ENCODE measurements at regions not wholly inside any gene's neighbourhood (a gene's known extent, or its start where the extent isn't known, plus 50 kb on each side); places are given as distances from the start of the nearest gene placed in this dataset.
A peak's percentile ranks its signal among the peaks of the same experiment; 100 is the strongest.
"Not testable (repeated sequence)": the region's sequence is repeated elsewhere in the genome, so short reads cannot be mapped to it uniquely, and the experiment has no call there.

DNA sequence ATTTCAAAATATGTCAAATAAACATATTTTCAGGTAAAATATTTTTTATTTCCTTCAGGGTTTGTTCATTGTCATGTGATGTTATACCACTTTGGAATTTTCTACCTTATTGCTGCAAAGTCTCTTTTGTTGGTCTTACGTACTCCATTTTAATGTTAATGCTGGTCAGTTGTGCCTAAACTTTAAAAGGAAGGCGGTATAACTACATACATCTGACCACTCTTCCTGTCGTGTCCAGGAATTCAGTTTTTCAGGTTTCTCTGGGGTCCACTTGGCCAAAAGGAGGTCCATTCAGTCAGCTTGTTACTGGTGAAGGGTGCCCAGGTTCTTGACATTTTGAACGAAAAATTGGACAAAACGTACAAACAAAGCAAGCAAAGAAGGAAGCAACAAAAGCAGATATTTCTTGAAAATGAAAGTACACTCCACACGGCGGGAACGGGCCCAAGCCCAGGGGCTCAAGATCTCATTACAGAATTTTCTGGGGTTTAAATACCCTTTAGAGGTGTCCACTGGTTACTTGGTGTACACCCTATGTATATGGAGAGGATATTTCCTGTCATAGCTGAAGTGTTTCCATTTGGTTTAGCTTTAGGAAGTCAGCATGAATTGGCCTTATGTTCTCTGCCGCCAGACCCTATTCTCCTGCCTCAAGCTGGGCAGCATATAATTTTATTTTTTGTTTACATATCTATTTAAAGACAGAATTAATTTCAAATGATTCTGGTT is 471.7 kb upstream of the CDH7 start:
- no peak for DNase-seq

DNA sequence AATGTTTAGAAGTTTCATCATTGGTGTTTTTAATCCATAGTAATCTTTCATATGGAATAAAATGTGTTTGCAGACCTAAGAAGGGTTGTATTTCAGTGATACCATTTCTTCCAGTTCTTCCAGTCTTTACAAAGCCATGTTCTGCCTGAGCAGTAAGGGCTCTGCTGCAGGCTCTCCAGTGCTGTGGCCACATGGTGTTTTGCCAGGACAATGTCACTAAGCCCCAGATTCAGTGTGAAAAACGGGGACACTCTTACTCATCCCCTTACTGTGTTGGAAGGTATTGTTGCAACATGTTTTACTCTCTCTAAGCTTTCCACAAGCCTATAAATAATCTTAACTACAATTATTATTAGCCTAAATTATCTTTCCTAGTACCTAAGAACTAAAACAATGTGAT is 481.4 kb upstream of the CDH7 start:
- no peak for DNase-seq

DNA sequence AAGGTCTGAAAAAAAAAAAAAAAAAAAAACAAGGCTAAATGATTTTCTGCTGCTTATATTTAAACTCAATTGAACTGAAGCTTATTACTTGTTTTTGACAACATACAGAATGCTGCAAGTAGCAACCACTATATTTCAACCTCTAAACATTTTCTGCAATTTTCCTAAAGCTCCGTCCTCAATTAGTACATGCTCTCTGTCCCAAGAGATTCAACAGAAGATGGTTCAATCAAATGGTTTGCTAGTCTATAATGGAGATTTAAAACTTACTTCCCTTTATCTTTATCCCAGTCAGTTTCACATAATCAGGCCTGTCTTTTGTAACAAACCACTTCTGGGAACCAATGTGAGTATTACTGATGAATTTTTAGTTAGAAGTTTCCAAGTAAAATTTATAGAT is 485.1 kb upstream of the CDH7 start:
- DNase-seq, result no peak

DNA sequence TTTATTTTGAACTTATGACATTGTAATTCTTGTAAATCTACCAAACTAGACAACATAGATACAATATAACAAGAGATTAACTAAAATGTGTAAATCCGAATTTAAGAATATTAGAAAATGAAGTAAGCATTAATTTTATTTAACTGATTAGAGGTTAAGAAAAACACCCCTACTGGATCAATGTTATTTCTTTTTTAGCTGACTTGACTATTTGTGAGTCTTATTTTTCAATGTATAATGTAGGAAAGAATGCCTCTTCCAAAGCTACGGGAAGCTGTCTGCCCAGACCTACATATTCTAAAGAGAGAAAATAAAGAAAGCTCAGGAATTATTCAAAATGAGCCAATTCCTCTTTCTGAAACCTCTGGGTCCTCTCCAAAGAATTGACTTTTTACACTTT is 490.8 kb upstream of the CDH7 start:
- no peak for DNase-seq

DNA sequence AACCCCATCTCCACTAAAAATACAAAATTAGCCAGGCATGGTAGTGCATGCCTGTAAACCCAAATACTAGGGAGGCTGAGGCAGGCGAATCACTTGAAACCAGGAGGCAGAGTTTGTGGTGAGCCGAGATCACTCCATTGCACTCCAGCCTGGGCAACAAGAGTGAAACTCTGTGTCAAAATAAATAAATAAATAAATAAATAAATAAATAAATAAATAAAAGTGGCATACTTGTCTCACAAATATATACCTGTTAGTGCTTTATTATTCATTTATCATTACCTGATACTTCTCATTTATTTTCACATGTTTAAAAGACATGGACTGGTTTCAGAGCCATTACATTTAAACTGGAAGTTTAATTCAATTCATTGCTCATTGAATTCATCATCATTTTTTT is 491.4 kb upstream of the CDH7 start:
- no peak for DNase-seq

DNA sequence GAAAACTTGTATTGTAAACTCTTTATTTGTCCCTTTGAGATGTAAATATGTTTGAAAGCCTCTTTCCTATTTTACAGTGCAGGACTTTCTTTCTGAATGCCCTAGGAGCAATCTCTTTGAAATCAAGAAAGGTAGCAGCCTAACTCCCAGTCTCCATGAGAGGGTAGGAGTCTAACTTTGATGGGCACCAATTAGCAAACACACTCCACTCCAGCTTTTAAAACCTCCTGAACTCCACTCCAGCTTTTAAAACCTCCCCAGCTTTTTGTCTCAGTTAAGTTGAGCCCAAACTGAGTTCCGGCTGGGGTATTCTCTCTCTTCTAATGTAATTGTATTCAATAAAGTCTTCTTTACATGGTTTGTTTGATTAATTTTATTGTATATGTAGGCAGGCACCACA is 493.7 kb upstream of the CDH7 start:
- no peak for DNase-seq

DNA sequence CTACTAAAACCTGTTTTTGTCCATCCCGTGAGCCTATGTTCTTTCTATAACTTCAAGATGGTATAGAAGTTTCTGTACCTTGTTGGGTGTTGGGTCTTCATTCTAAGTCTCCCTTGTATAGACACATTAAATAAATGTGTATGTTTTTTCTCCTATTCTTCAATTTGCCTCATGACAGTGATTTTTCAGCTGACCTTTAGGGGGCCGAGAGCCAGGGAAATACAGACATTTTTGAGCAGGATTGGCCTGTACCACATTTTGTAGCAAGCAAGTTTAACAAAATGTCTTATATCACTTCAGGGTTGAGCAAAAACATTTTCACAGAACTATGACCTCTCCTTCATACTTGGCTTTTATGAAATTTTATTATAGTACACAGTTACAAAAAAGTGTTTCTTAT is 495.4 kb upstream of the CDH7 start:
- DNase-seq, result no peak

DNA sequence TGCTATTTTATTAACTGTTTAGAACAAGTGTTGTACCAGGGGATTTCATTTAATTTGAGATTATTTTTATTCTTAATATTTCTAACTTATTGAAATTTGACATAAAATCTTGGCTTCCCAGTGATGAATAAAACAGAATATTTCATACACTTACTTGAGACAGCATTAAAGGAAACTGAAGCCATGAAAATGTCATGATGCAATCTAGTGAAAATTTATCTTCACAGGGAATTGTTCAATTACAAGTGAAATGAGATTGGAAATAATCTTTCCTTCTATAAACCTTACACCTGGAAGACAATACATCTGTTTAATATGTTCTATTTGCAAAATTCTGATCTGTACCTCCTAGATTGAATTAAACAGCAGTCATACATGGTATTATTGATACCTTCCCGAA is 511.0 kb upstream of the CDH7 start:
- no peak for DNase-seq

DNA sequence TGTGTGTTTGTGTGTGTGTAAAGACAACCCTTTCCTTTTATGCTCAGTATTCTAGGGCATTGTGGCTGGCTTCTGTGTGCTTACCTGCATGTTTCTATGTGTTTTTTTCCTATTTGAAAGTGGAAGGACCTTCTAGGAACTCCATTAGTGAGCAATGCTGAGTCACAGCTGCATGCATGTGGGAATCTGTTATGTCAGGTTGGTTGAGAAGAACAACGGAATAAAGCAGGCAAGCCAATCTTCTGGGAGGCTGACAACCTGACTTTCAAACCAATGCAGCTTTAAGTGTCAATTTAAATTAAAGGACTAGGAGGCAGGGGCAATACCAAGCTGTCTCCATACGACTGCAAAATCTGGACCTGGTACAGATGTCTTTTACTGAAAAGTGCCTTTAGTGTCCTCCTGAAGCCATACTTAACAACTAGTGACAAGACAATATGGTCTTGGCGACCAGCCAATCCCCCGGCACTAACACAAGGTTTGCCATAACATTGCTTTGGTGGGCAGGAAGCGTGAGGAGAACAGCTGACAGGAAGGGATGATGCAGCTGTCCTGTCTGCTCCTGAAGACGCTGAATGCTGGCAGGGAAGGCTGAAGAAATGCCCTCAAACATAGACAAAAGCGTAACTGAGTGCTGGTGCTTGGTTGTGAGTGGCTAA is 514.7 kb upstream of the CDH7 start:
- DNase-seq, result peak; percentile 44

DNA sequence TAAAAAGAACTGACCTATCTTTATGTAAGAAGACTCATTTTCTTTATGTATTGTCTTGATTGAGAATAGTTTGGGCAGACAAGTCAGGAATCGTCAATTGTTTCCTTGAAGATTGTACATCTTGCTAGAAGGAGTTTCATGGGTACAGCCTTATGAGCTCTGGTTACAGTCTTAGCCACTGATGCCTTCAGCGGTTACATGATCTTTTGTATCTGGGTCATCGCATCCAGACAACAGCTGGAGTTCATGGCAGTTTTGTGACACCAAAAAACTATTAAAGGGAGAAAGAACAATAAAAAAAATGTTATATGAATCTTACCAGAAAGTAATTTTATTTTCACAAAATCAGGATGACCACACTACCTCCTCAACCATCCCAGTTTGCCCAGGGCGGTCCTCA is 520.5 kb upstream of the CDH7 start:
- DNase-seq, result no peak

DNA sequence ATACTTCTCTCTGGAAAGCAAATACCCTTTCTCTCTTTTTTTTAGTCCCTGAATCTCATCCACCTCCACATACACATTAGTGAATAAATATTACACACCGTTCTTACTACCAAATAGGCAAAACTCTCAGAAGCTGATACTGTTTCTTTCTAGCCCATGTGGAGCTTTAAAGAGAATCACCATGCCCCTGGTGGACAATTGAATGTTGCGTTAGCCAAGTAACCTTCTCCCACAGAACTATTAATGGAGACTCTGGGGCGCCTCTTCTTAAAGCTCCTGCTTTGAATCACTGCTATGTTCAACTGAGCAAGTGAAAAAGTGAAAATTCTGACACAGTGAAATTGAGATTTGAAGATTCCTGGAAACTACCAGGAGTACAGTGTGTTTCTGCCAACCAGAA is 522.8 kb upstream of the CDH7 start:
- no peak for DNase-seq

DNA sequence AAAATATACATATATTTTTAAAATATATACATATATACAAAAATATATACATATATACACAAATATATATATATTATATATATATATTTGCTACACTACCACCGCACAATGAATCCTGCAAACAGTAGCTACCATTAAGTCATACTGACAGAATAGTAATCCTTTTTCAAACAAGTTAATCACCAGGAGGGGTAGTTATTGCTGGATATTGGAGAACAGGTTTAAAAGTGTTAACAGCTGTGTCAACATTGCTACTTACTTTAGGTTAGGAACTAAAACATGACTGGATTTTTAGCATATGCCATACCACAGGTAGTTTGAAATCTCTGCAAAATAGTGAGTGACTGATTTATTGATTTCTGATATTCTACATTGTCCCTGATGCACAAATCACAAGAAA is 529.1 kb upstream of the CDH7 start:
- DNase-seq, result peak; percentile 74

DNA sequence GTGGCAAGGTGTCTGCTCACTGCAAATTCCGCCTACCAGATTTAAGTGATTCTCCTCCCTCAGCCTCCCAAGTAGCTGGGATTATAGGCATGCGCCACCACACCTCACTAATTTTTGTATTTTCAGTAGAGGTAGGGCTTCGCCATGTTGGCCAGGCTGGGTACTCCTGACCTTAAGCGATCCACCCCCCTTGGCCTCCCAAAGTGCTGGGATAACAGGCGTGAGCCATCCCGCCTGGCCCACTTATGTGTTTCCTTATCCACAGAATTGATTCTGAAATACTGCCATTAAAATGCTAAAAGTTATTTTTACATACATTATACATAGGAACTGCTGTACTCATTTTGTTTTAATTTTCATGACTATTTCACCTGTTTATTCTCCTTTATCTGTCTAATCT is 529.7 kb upstream of the CDH7 start:
- no peak for DNase-seq

DNA sequence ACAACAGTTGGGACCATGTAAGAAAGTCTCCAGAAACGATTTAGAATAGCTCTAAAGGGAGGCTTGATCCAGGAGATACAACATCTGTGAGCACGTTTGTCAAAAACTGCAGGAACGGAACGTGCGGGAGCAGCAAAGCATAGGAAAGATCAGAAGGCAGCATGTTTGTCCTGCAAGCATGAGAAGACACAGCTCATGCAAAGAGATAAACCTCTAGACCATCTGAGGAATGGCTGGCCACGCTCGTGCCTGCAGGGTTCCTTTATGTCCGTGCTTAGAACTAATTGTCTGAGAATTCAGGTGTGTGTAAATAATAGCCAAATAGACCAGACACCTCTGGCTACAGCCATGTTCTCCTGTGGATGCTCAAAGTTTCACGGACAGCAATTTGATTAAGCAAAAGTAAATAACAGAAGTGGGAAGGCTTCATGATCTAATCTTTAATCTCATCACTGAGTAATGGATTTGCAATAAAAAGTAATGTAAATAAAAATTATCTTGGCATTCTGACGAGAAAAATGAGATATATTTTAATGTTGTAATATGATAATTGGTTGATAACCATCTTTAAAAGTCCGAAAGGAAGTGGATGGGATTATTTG is 534.8 kb upstream of the CDH7 start:
- no peak for DNase-seq

DNA sequence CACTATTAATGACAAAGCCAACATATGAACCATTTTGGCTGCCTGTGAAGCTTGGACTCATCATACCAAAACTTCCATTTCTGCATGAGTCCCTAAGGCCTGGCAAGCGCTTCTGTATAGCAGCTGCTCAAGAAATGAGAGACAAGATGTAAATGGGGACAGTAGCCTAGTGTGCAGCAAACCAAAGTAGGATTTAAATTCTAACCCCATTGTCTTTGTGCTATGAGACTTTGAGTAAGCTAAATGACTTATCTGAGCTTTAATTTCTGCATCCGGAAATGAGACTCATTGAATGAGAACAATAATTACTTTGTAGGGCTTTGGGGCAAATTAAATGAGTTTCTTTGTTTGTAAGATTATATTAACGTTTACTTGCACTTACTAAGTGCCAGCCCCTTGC is 536.4 kb upstream of the CDH7 start:
- no peak for DNase-seq

DNA sequence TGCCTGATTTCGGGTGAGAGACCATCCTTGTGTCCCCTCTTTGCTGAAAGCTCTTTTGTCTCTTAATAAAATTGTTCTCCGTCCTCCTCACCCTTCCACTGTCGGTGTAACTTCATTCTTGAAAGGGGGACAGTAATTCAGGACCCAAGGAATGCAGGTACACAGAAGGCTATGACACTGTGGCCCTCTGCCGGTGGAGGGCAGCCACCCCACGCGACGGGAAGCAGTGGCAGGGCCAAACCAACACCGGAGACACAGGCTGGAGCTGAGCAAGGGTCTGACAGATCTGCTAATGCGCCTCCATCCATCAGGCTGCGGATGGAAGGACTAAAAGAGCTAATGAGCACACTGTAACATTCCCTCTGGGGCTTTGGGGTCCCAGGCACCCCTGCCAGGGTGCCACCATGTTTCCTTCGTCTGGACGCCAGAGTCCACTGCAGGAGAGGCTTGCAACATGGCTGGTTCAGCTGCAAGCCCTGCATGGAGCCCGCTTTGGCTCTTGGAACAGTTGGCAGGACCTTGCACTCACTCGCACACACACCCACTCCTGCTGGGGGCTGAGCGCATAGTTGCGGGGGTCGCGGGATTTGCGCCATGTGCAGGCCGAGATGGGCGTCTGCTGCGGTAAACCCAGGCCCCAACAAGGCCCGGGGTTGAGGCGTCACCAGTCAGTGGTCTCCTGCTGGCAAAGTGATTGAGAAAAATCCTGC is 544.1 kb upstream of the CDH7 start:
- DNase-seq, result no peak

DNA sequence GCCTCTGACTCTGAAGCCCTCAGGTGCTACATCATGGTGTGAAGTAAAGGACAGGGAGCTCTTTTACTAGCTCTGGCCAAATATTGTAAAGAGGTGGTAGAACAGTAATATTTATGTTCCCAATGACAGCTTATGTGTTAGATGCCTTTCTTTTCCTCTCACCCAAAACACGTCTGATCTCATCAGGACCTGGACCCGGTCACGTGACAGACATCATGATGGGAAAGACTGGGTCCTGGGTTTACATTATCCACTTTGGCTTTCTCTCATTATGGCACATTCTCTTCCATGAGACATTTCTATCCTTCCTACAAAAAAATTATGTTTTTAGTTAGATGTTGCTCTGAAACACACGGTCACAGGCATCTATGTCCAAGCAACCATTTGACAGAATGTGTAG is 548.7 kb upstream of the CDH7 start:
- DNase-seq, result no peak

DNA sequence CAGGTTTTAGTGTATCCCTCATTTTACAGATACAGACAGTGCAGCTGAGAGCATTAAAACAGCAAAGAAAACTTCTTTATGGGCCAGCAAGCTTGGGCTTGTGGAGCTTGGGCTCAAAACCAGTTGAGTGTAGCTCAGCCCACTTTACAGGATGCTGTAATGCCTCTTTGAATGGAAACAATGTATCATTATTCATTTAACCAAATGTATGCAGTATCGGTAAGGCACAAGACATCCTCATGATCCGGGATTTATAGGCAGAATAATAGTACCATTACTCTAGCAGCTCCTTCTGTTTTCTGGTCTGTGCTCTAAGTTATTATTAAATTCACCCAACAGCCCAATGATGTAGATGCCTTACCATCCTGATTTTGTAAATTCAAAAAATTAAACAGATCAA is 575.1 kb upstream of the CDH7 start:
- DNase-seq, result no peak

DNA sequence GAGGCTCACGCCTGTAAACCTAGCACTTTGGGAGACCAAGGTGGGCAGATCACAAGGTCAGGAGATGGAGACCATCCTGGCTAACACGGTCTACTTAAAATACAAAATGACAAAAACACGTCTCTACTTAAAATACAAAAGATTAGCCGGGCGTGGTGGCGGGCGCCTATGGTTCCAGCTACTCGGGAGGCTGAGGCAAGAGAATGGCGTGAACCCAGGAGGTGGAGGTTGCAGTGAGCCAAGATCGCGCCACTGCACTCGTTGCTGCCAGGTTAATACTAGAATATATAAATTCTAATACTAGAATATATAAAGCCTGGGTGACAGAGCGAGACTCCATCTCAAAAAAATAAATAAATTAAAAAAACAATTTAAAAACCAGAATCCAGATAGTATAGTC is 588.7 kb upstream of the CDH7 start:
- DNase-seq, result not testable (repeated sequence)

DNA sequence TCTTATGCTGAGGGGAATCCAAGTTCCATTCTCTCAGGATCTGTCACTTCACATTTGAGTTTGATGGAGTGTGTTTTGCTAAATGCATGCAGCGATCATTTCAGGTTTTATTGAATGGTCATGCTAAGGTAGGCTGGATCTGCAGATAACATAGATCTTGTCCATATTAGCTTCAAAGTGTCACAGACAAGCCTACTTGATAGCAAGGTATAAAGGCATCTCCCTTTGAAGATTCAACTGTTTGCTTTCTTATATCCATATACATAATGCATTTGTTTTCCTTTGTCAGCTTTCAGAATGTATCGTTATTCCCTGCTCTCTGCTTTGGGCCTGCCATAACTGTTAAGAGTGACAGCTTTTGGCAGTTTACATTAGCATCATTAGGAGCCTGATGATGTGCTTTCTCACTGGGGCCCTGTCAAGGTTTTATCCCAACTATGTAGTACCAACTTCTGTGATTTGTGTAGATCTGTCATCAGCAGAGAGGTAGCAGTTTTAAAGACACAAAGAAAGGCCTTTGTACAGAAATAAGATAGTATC is 604.3 kb upstream of the CDH7 start:
- no peak for DNase-seq

DNA sequence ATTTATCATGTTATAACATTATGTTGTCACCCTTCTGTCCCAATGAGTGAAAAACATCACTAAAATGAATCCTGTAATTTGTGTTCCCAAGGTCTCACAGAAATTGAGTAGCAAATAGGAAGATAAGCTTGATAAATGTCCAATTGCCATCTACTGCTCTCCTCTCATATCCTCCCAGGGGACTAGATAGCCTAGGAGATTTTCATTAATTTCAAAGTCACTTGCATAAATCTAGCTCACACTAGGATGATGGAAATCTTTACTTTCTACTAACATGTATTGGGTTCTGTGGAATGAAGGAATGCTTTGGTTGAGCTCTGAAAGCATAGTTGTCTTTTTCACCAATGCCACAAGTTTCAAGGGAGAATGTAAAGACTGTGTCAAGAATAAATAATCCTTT is 605.5 kb upstream of the CDH7 start:
- DNase-seq, result no peak

DNA sequence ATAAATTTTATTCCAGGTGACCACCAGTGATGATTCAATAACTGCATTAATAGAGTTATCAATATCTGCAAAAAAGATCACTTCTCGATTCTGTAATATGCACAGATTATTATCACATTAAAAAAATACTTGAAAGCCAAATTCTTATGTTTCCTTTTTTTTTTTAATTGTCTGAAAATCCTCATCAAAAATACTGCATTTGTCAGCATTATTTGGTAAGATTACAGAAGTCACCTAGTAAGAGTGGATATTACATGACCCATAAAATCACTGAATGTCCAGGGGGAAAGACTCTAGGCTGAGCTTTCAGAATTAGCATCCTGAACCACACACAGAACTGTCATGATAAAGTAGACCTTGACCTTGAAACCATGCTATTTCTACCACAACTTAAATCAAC is 617.2 kb upstream of the CDH7 start:
- no peak for DNase-seq

DNA sequence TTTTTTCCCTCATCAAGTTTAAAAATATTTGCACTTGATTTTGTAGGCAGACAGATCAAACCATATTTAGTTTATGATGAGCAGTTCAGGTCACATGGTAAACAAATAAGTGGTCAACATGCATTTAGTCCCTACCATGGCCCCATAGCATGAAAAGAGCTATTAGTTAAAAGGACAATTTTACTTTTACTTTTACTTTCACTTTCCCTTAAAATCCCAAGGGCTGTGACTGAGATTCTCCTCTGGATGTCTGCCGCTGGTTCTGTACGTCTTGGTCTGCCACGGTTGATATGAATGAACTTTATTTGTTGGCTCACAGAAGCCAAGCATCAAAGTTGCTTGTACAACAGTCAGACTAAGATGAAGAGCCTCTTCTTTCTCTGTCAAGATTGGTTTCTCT is 626.2 kb upstream of the CDH7 start:
- no peak for DNase-seq

DNA sequence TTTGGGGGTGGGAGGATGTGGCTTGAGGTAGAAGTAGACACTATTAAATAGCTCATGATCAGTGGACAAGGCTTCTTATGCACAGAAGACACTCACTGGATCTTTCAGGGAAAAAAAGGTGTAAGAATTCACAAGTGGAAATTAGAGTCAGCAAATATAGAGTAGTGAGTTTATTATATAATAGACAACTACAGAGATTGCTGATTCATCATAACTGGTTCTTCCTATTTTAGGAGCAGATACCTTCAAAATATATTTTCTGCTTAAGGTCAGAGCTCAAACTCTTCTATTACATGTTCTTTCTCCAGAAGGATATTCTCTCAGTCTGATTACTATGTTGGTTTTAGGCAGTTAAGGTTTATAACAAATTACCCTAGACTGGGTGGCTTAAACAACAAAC is 646.9 kb upstream of the CDH7 start:
- no peak for DNase-seq

All from NCI-H774 (cell line).